Hepatocyte (in vitro differentiated cells): ENCODE measurements at regions not wholly inside any gene's neighbourhood (a gene's known extent, or its start where the extent isn't known, plus 50 kb on each side); places are given as distances from the start of the nearest gene placed in this dataset.

Experiments
- DNase-seq: peaks from one replicate; pipeline ENCODE4 v3.0.0-alpha.2; 2016; ENCODE audit warnings: low spot score
- H2AFZ ChIP-seq: fragments of 200-600 bp; sonication (generic); 2 replicates; pipeline ENCODE4 v1.6.0; 2016; ENCODE audit warnings: antibody characterized with exemption, mild to moderate bottlenecking
- H3K27ac ChIP-seq: fragments of 200-600 bp; sonication (generic); 2 replicates; pipeline ENCODE4 v1.5.1; 2016; ENCODE audit warnings: mild to moderate bottlenecking
- H3K27me3 ChIP-seq: fragments of 200-600 bp; sonication (generic); 2 replicates; pipeline ENCODE4 v1.6.1; 2016
- H3K36me3 ChIP-seq: fragments of 200-600 bp; sonication (generic); replicated peaks from 2 replicates; pipeline ENCODE4 v1.5.1; 2016; ENCODE audit warnings: low read depth; ENCODE audit not compliant: insufficient read depth
- H3K4me1 ChIP-seq: fragments of 200-600 bp; sonication (generic); 2 replicates; pipeline ENCODE4 v1.5.1; 2016; ENCODE audit warnings: mild to moderate bottlenecking, moderate library complexity; ENCODE audit not compliant: insufficient read depth
- H3K4me2 ChIP-seq: fragments of 200-600 bp; sonication (generic); 2 replicates; pipeline ENCODE4 v1.6.0; 2016
- H3K4me3 ChIP-seq: fragments of 200-600 bp; sonication (generic); 2 replicates; pipeline ENCODE4 v1.5.1; 2016; ENCODE audit warnings: mild to moderate bottlenecking
- H3K79me2 ChIP-seq: fragments of 200-600 bp; sonication (generic); 2 replicates; pipeline ENCODE4 v1.6.0; 2017; ENCODE audit warnings: mild to moderate bottlenecking
- H3K9me2 ChIP-seq: fragments of 200-600 bp; sonication (generic); replicated peaks from 2 replicates; pipeline ENCODE4 v1.6.0; 2017; ENCODE audit warnings: mild to moderate bottlenecking; ENCODE audit not compliant: insufficient read depth
- H3K9me3 ChIP-seq: fragments of 200-600 bp; sonication (generic); 2 replicates; pipeline ENCODE4 v1.5.1; 2016; ENCODE audit warnings: low read depth, mild to moderate bottlenecking
- H4K20me1 ChIP-seq: fragments of 200-600 bp; sonication (generic); 2 replicates; pipeline ENCODE4 v1.6.0; 2016; ENCODE audit warnings: mild to moderate bottlenecking; ENCODE audit not compliant: insufficient read depth, poor library complexity, severe bottlenecking
- CTCF ChIP-seq: fragments of 200-600 bp; sonication (generic); IDR thresholded peaks from 2 replicates; pipeline ENCODE4 v1.5.1; 2016; ENCODE audit warnings: antibody characterized with exemption, mild to moderate bottlenecking; ENCODE audit not compliant: poor library complexity
- EZH2 ChIP-seq: fragments of 200-600 bp; sonication (generic); IDR thresholded peaks from 2 replicates; pipeline ENCODE4 v1.6.1; 2016; ENCODE audit warnings: antibody characterized with exemption, mild to moderate bottlenecking, borderline replicate concordance
- EZH2phosphoT487 ChIP-seq: fragments of 200-600 bp; sonication (generic); IDR thresholded peaks from one replicate; pipeline ENCODE4 v1.6.1; 2018; ENCODE audit warnings: antibody characterized with exemption, mild to moderate bottlenecking, low read depth, moderate library complexity; ENCODE audit not compliant: unreplicated experiment, severe bottlenecking
- WGBS: methylation state at CpG from one replicate; pipeline ENCODE4 v1.1.6; 2016; ENCODE audit warnings: low lambda C conversion rate; ENCODE audit errors: missing lambda C conversion rate; 5-methylcytosine and 5-hydroxymethylcytosine counted together

- H3K4me2 ChIP-seq = no peak overlapping the region
These were observed 563.2 kb downstream of the RNF144A start for GRCh38 chr2:7480431-7480830.

GRCh38 chr2:7490672-7491071 lies 573.5 kb downstream of the RNF144A start:
- Histone ChIP-seq H2AFZ (no peak overlapping the region), H3K79me2 (no peaks in the 10 kb centered on the region), H3K9me3 (no peaks in the 10 kb centered on the region), H3K27me3 (no peaks in the 10 kb centered on the region), H3K4me2 (no peak overlapping the region), H3K4me1 (no peaks in the 10 kb centered on the region), H3K36me3 (no peaks in the 10 kb centered on the region), H3K4me3 (no peak overlapping the region), H4K20me1 (no peaks in the 10 kb centered on the region), H3K27ac (no peak overlapping the region), H3K9me2 (no peaks in the 10 kb centered on the region)
- WGBS = 91% methylated on average over 5 of the region's 5 CpGs
- no peak for TF ChIP-seq EZH2
- TF ChIP-seq CTCF = no peak
- no peak for TF ChIP-seq EZH2phosphoT487
- DNase-seq = no peak

More at GRCh38 chr2:7480431-7480830, 563.2 kb downstream of the RNF144A start:
- Histone ChIP-seq H3K9me3 (no peaks in the 10 kb centered on the region), H3K9me2 (no peaks in the 10 kb centered on the region), H4K20me1 (no peaks in the 10 kb centered on the region), H3K27me3 (no peaks in the 10 kb centered on the region), H3K27ac (no peak overlapping the region), H3K4me1 (no peaks in the 10 kb centered on the region), H3K4me3 (no peak overlapping the region), H3K36me3 (no peaks in the 10 kb centered on the region), H3K79me2 (no peaks in the 10 kb centered on the region), H2AFZ (no peak overlapping the region)
- TF ChIP-seq EZH2 = no peak
- TF ChIP-seq EZH2phosphoT487 = no peak
- no peak for TF ChIP-seq CTCF
- DNase-seq = no peak

- Histone ChIP-seq H3K9me3 (no peaks in the 10 kb centered on the region), H3K27ac (no peak overlapping the region), H3K36me3 (no peaks in the 10 kb centered on the region), H3K4me3 (no peak overlapping the region), H3K27me3 (no peaks in the 10 kb centered on the region), H3K4me1 (no peaks in the 10 kb centered on the region), H3K79me2 (no peaks in the 10 kb centered on the region), H2AFZ (no peak overlapping the region), H4K20me1 (no peaks in the 10 kb centered on the region), H3K4me2 (no peak overlapping the region), H3K9me2 (no peaks in the 10 kb centered on the region)
- no peak for TF ChIP-seq CTCF
- no peak for TF ChIP-seq EZH2
- no peak for TF ChIP-seq EZH2phosphoT487
- WGBS = 85% methylated on average over 1 of the region's 1 CpG
- DNase-seq = no peak
These were observed 575.5 kb downstream of the RNF144A start for GRCh38 chr2:7492719-7493118.

GRCh38 chr2:7497178-7497577 lies 580.0 kb downstream of the RNF144A start:
- H4K20me1 ChIP-seq = no peaks in the 10 kb centered on the region
- no peaks in the 10 kb centered on the region for H3K36me3 ChIP-seq
- WGBS = 86% methylated on average over 4 of the region's 4 CpGs
- H3K27me3 ChIP-seq = no peaks in the 10 kb centered on the region
- H3K9me2 ChIP-seq = no peaks in the 10 kb centered on the region
- no peak for DNase-seq
- no peak overlapping the region for H3K4me2 ChIP-seq
- H3K4me3 ChIP-seq = no peak overlapping the region
- TF ChIP-seq CTCF (no peak), EZH2phosphoT487 (no peak), EZH2 (no peak)
- H3K79me2 ChIP-seq = no peaks in the 10 kb centered on the region
- H3K27ac ChIP-seq = no peak overlapping the region
- no peaks in the 10 kb centered on the region for H3K9me3 ChIP-seq
- no peak overlapping the region for H2AFZ ChIP-seq
- H3K4me1 ChIP-seq = no peaks in the 10 kb centered on the region
